ACC112 (cell line): ENCODE measurements at regions not wholly inside any gene's neighbourhood (a gene's known extent, or its start where the extent isn't known, plus 50 kb on each side); places are given as distances from the start of the nearest gene placed in this dataset.

Experiments
- H2AFZ ChIP-seq: fragments of 200-600 bp; sonication (generic); one replicate; pipeline ENCODE4 v1.6.0; 2017; ENCODE audit warnings: antibody characterized with exemption, low read length; ENCODE audit not compliant: unreplicated experiment
- H3K27ac ChIP-seq: fragments of 200-600 bp; sonication (generic); 2 replicates; pipeline ENCODE4 v1.5.1; 2014; ENCODE audit warnings: low read depth, mild to moderate bottlenecking, antibody characterized with exemption, low read length, moderate library complexity
- H3K27me3 ChIP-seq: fragments of 200-600 bp; sonication (generic); 2 replicates; pipeline ENCODE4 v1.6.1; 2014; ENCODE audit warnings: mild to moderate bottlenecking, antibody characterized with exemption, low read length, moderate library complexity, mixed read lengths; ENCODE audit not compliant: insufficient read depth
- H3K36me3 ChIP-seq: fragments of 200-600 bp; sonication (generic); 2 replicates; pipeline ENCODE4 v1.6.1; 2016; ENCODE audit warnings: mild to moderate bottlenecking, antibody characterized with exemption, low read length, moderate library complexity, mixed read lengths; ENCODE audit not compliant: insufficient read depth
- H3K4me1 ChIP-seq: fragments of 200-600 bp; sonication (generic); one replicate; pipeline ENCODE4 v1.6.1; 2016; ENCODE audit warnings: low read length, mixed read lengths; ENCODE audit not compliant: insufficient read depth, unreplicated experiment, control insufficient read depth
- H3K4me3 ChIP-seq: fragments of 200-600 bp; sonication (generic); 2 replicates; pipeline ENCODE4 v1.5.1; 2014; ENCODE audit warnings: mild to moderate bottlenecking, low read depth, low read length
- H3K79me2 ChIP-seq: fragments of 200-600 bp; sonication (generic); one replicate; pipeline ENCODE4 v1.6.0; 2016; ENCODE audit warnings: low read length; ENCODE audit not compliant: control insufficient read depth, unreplicated experiment, insufficient read depth

- peaks cover 8% of the 10 kb centered on the region; the same call in 1 of the 2 replicates for H3K27me3 ChIP-seq
- no peaks in the 10 kb centered on the region for H3K79me2 ChIP-seq
- H3K36me3 ChIP-seq: no peaks in the 10 kb centered on the region
- H2AFZ ChIP-seq: no peak overlapping the region
- no peak overlapping the region for H3K27ac ChIP-seq
- H3K4me1 ChIP-seq: no peaks in the 10 kb centered on the region
- no peak overlapping the region for H3K4me3 ChIP-seq
These were observed 119.8 kb downstream of the SIK1 start for GRCh38 chr21:43306911-43307676.

- no peak overlapping the region for H2AFZ ChIP-seq
- H3K27me3 ChIP-seq: peaks cover 8% of the 10 kb centered on the region; the same call in 1 of the 2 replicates
- no peaks in the 10 kb centered on the region for H3K79me2 ChIP-seq
- no peak overlapping the region for H3K4me3 ChIP-seq
- H3K27ac ChIP-seq: no peak overlapping the region
- H3K4me1 ChIP-seq: no peaks in the 10 kb centered on the region
- no peaks in the 10 kb centered on the region for H3K36me3 ChIP-seq
These were observed 120.5 kb downstream of the SIK1 start for GRCh38 chr21:43306391-43306790.

GRCh38 chr21:43305811-43306311 lies 121.1 kb downstream of the SIK1 start:
- H2AFZ ChIP-seq: no peak overlapping the region
- H3K79me2 ChIP-seq: no peaks in the 10 kb centered on the region
- H3K27me3 ChIP-seq: peaks cover 8% of the 10 kb centered on the region; the same call in 1 of the 2 replicates
- peaks cover 4% of the 10 kb centered on the region for H3K4me1 ChIP-seq
- no peak overlapping the region for H3K4me3 ChIP-seq
- H3K27ac ChIP-seq: no peak overlapping the region
- H3K36me3 ChIP-seq: no peaks in the 10 kb centered on the region

GRCh38 chr21:43305336-43305665 lies 121.6 kb downstream of the SIK1 start:
- H3K79me2 ChIP-seq: no peaks in the 10 kb centered on the region
- H2AFZ ChIP-seq: no peak overlapping the region
- no peak overlapping the region for H3K4me3 ChIP-seq

GRCh38 chr21:43304621-43305335 lies 122.2 kb downstream of the SIK1 start:
- no peak overlapping the region for H2AFZ ChIP-seq
- no peak overlapping the region for H3K4me3 ChIP-seq
- H3K27ac ChIP-seq: no peak overlapping the region
- H3K36me3 ChIP-seq: no peaks in the 10 kb centered on the region
- H3K4me1 ChIP-seq: peaks cover 4% of the 10 kb centered on the region
- H3K79me2 ChIP-seq: no peaks in the 10 kb centered on the region
- H3K27me3 ChIP-seq: 0 out of 2 replicates have a peak, but pooled peaks cover under 1% of the 10 kb centered on the region

More at GRCh38 chr21:43305336-43305665, 121.6 kb downstream of the SIK1 start:
- Histone ChIP-seq H3K27ac (no peak overlapping the region), H3K4me1 (peaks cover 4% of the 10 kb centered on the region), H3K27me3 (0 out of 2 replicates have a peak, but pooled peaks cover 5% of the 10 kb centered on the region), H3K36me3 (no peaks in the 10 kb centered on the region)

GRCh38 chr21:43304206-43304605 lies 122.7 kb downstream of the SIK1 start:
- H3K4me3 ChIP-seq: no peak overlapping the region
- H3K27ac ChIP-seq: no peak overlapping the region
- no peak overlapping the region for H2AFZ ChIP-seq
- peaks cover 4% of the 10 kb centered on the region for H3K4me1 ChIP-seq
- H3K36me3 ChIP-seq: no peaks in the 10 kb centered on the region
- no peaks in the 10 kb centered on the region for H3K79me2 ChIP-seq
- H3K27me3 ChIP-seq: no peaks in the 10 kb centered on the region

GRCh38 chr21:43303275-43304178 lies 123.4 kb downstream of the SIK1 start:
- Histone ChIP-seq H3K27me3 (no peaks in the 10 kb centered on the region), H3K4me1 (peaks cover 4% of the 10 kb centered on the region), H2AFZ (no peak overlapping the region), H3K27ac (no peak overlapping the region), H3K4me3 (no peak overlapping the region), H3K79me2 (no peaks in the 10 kb centered on the region), H3K36me3 (no peaks in the 10 kb centered on the region)

GRCh38 chr21:43302769-43303168 lies 124.2 kb downstream of the SIK1 start:
- Histone ChIP-seq H3K36me3 (no peaks in the 10 kb centered on the region), H2AFZ (no peak overlapping the region), H3K79me2 (no peaks in the 10 kb centered on the region), H3K4me3 (no peak overlapping the region), H3K4me1 (peaks cover 4% of the 10 kb centered on the region), H3K27me3 (no peaks in the 10 kb centered on the region), H3K27ac (no peak overlapping the region)

GRCh38 chr21:43302062-43302700 lies 124.8 kb downstream of the SIK1 start:
- H3K27ac ChIP-seq: no peak overlapping the region
- no peaks in the 10 kb centered on the region for H3K27me3 ChIP-seq
- no peaks in the 10 kb centered on the region for H3K79me2 ChIP-seq
- H2AFZ ChIP-seq: no peak overlapping the region
- no peaks in the 10 kb centered on the region for H3K36me3 ChIP-seq
- H3K4me3 ChIP-seq: no peak overlapping the region
- peaks cover 4% of the 10 kb centered on the region for H3K4me1 ChIP-seq
